ENCODE measurements at regions not wholly inside any gene's neighbourhood (a gene's known extent, or its start where the extent isn't known, plus 50 kb on each side); places are given as distances from the start of the nearest gene placed in this dataset.
"Not testable (repeated sequence)": the region's sequence is repeated elsewhere in the genome, so short reads cannot be mapped to it uniquely, and the experiment has no call there.

DNA sequence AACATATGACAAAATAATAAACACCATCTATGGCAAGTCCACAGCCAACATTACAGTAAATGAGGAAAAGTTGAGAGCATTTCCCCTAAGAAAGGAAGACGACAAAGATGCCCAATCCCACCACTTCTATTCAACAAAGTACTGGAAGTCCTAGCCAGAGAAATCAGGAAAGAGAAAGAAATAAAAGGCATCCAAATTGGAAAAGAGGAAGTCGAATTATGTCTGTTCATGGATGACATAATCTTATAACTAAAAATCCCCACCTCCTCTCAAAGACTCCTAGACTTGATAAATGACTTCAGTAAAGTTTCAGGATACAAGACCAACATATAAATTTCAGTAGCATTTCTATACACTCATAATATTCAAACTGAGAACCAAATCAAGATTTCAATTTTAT lies 288.5 kb upstream of the POT1 start:
- DNase-seq = no peak

GRCh38 chr7:125201002-125201401 lies 271.4 kb upstream of the POT1 start:
- no peak for DNase-seq

- no peak for DNase-seq
These were observed 268.2 kb upstream of the POT1 start for GRCh38 chr7:125197731-125198393.

DNA sequence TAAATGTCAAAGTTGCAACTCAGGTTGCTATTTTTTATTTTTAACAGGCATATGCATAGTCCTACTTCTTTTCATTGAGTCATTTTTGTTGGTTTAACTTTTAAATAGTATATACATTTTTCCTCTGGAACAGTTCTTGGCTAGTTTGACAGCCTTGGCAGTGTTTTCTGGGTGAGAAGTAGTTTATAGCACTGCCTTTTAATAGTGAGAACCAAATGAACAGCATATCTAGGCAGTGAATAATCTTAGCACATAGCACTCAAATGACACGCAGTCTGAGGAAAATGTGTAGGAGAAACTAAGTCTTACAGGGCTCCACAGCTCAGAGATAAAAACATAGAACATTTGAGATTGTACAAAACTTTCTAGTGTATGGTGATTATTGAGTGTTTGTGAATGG lies 265.5 kb upstream of the POT1 start:
- no peak for DNase-seq

DNA sequence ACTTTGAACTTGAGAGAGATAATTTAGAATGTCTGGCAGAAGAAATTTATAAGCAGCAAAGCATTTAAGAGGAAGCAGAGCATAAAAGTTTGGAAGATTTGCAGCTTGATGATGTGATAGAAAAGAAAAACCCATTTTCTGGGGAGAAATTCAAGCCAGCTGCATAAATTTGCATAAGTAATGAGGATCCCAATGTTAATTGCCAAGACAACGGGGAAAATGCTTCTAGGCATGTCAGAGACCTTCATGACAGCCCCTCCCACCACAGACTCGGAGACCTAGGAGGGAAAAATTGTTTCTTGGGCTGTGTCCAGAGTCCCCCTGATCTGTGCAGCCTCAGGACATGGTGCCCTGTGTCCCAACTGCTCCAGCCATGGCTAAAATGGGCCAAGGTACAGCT lies 263.6 kb upstream of the POT1 start:
- DNase-seq = no peak

GRCh38 chr7:125184801-125185200 lies 255.2 kb upstream of the POT1 start:
- no peak for DNase-seq

DNA sequence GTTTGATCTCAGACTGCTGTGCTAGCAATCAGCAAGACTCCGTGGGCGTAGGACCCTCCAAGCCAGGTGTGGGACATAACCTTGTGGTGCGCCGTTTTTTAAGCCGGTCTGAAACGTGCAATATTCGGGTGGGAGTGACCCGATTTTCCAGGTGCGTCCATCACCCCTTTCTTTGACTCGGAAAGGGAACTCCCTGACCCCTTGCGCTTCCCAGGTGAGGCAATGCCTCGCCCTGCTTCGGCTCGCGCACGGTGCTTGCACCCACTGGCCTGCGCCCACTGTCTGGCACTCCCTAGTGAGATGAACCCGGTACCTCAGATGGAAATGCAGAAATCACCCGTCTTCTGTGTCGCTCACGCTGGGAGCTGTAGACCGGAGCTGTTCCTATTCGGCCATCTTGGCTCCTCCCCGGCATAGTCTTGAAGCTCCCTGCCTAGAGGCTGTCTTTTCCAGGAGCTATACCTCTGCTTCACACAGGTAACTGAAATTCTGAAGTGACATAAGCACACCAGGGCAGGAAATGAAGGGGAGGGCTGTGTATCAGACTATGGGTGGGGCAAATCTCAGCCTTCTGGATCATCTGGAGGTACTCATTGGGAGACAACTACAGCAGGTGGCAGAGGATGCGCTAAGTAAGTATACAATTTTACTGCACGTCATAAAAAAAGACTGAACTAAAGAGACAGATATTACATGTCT lies 252.1 kb upstream of the POT1 start:
- not testable (repeated sequence) for DNase-seq

- no peak for DNase-seq
These were observed 243.9 kb upstream of the POT1 start for GRCh38 chr7:125173571-125173970.

DNA sequence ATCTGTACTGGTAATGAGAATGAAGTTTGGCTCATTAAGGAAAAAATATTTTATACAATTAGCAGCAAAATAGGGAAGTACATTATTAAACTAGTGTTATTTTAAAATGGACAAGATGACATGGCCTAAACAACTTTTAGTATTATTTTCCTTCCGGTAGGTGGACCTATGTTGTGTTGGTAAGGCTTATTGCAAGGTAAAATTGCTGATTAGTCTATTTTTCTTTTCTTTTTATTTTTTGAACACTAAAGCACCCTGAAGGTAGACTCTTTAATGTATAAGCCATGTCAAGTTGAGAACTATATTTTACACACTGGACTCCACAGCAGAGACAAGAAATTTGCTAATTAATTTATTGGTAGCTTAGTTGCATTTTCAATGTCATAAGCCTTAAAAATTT lies 239.5 kb upstream of the POT1 start:
- no peak for DNase-seq

DNA sequence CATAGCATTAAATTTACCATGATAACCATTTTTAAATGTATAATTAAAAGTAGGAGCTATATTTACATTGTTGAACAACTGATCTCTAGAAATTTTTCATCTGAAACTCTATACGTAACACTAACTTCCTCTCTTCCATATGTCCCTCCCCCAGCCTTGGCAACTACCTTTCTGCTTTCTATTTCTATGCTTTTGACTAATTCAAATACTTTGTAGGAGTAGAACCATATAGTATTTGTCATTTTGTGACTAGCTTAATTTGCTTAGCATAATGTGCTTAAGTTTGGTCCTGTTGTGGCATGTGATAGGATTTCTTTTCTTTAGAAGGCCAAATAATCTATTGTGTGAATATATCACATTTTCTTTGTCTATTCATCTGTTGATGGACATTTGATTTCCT lies 225.3 kb upstream of the POT1 start:
- no peak for DNase-seq

- DNase-seq = no peak
These were observed 219.5 kb upstream of the POT1 start for GRCh38 chr7:125149151-125149550.

DNA sequence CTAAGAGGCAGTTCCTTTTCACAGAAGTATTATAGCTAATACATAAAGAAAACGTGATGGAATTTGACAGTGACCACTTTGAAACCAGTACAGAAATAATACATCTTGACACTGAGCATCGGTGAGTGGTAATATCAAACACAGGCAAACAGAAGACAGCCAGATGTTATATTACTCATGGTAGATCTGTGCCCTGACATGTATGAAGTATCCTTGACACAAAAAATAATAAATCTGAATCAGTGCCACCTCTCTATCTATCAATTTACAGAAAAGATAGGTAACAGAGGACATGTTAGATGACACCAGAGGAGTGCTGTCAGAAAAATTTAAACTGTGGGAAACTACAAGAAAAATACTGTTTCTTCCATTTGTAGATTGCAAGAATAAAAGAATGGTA lies 217.4 kb upstream of the POT1 start:
- no peak for DNase-seq

GRCh38 chr7:125136755-125137532 lies 207.3 kb upstream of the POT1 start:
- no peak for DNase-seq

GRCh38 chr7:125136341-125136740 lies 206.7 kb upstream of the POT1 start:
- no peak for DNase-seq

DNA sequence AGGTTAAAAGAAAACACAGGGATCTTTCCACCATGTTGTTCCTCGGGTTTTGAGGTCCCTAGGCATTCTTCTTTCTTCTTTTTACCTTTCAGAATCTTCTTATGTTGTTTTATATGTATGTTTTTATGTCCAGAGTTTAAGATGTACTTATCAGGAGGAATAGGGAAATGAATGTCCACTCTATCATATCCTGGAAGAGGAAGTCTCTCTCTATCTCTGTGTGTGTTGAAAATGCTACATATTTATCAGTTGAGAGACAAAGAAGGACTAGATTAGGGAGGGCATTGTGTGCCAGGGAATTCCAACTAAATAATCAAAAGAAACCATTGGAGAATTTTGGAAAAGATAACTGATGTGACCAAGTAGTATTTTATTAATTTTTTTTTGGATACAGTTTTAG lies 200.5 kb upstream of the POT1 start:
- DNase-seq = no peak

DNA sequence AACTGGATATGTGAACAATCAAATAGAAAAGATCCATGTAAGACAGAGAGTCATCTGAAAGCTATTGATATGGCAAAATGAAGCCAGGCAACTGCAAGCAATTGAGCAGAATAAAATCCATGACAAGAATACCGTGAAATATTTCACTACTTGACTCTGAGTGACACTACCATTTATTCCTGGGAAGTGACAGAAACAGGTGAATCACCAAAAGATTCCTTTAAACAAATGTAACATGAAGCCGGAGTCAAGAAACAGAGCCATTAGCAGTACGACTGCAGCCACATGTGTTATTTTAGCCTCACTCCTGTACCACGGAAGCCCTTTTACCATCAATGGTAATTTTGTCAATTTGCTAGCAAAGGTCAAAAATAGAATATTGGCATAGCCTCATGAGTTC lies 197.7 kb upstream of the POT1 start:
- no peak for DNase-seq

- DNase-seq = no peak
These were observed 196.8 kb upstream of the POT1 start for GRCh38 chr7:125126376-125126775.

- DNase-seq = no peak
These were observed 195.7 kb upstream of the POT1 start for GRCh38 chr7:125125315-125125714.

GRCh38 chr7:125122173-125122572 lies 192.5 kb upstream of the POT1 start:
- DNase-seq = no peak

DNA sequence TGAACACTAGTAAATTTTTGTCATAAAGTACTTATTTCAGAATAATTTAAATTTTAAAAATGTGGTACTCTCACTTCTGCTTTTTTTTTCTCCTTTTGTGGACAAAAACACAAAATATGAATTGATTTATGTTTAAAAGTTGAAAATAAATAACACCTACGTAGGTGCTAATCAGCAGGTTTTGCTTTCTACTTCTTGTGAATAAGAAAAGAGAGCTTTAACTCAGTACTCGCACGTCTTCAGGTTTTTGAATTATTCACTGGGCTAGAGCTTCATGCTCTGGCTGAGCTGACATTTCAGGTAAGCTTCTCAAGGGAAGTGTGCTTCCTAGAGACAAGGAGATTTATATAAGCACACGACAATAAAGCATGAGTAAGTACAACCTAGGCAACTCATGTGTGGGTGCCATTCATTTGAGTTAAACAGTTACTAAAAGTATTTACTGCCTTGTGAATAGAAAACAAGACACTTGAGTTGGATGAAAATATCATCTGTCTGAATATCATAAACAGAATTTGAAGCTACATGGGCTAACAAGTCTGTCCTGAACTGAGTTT lies 190.0 kb upstream of the POT1 start:
- DNase-seq = no peak

DNA sequence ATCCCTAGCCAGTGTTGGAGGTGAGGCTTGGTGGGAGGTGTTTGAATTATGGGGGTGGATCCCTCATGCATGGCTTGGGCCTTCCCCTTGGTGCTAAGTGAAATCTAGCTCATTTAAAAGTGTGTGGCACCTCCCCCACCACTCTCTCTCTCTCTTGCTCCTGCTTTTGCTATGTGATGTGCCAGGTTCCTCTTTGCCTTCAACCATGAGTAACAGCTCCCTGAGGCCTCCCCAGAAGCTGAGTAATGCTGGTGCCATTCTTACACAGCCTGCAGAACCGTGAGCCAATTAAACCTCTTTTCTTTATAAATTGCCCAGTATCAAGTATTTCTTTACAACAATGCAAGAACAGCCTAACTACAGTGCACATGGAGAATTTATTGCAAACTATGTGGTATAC lies 188.8 kb upstream of the POT1 start:
- no peak for DNase-seq

DNA sequence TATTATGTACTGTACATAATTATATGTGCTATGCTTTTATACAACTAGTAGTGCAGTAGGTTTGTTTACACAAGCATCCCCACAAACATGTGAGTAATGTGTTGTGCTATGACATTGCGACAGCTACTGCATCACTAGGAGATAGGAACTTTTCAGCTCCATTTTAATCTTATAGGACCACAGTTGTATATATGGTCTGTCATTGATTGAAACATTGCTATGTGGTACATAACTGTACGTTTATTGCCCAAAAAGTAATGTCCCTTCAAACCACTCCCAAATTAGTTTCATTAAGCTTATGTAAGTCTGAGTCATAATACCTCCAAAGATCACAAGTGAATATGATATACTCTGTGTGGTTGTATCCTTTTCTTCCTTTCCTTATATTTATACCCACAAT lies 183.2 kb upstream of the POT1 start:
- DNase-seq = no peak

- no peak for DNase-seq
These were observed 169.9 kb upstream of the POT1 start for GRCh38 chr7:125099519-125099918.
